ENCODE measurements at regions not wholly inside any gene's neighbourhood (a gene's known extent, or its start where the extent isn't known, plus 50 kb on each side); places are given as distances from the start of the nearest gene placed in this dataset.

- TF ChIP-seq ZNF274 (IDR thresholded peaks at IDR 0.05; ENCODE audit: low read depth, low read length) (no peak), SUZ12 (IDR thresholded peaks at IDR 0.05; ENCODE audit: extremely low read depth, insufficient read depth, insufficient read length) (no peak)
Measured at GRCh38 chr9:1515557-1515956, 465.4 kb downstream of the DMRT2 start.

Data from NT2/D1 (cell line).